Right cardiac atrium (tissue), 5 donors: ENCODE measurements at regions not wholly inside any gene's neighbourhood (a gene's known extent, or its start where the extent isn't known, plus 50 kb on each side); places are given as distances from the start of the nearest gene placed in this dataset.

Experiments
- ATAC-seq, 2 donors: fragments of 200-7000 bp; cut with Tn5 transposase; one replicate each; pipeline versions ENCODE4 v1.8.0 to v1.9.1; 2020; ENCODE audit warnings: moderate library complexity in 2 of 2, mild to moderate bottlenecking in 1 of 2
- DNase-seq, 3 donors: peaks; one replicate each; pipeline ENCODE4 v3.0.0-alpha.2; 2020
- H3K27ac ChIP-seq: one replicate; pipeline ENCODE4 v1.5.1; 2013; ENCODE audit warnings: mild to moderate bottlenecking, low read length, control low read depth, moderate library complexity
- H3K27me3 ChIP-seq: one replicate; pipeline ENCODE4 v1.6.1; 2013; ENCODE audit not compliant: control insufficient read depth, insufficient read depth
- H3K4me1 ChIP-seq: one replicate; pipeline ENCODE4 v1.6.1; 2013; ENCODE audit warnings: low read length; ENCODE audit not compliant: control insufficient read depth, insufficient read depth
- H3K4me3 ChIP-seq: one replicate; pipeline ENCODE4 v1.5.1; 2013; ENCODE audit warnings: low read length, control low read depth
- H3K9me3 ChIP-seq: one replicate; pipeline ENCODE4 v1.6.1; 2013; ENCODE audit warnings: low read length; ENCODE audit not compliant: control insufficient read depth
- WGBS: extraction: QIAGEN DNeasy Blood & Tissue Kit; methylation state at CpG from one replicate; pipeline ENCODE4 v1.1.7; 2013; 5-methylcytosine and 5-hydroxymethylcytosine counted together
- intact Hi-C, 4 donors: fragments of 100-400 bp; cut with DNase I; formaldehyde crosslinking; loops; one replicate each; pipeline versions ENCODE4 v1.11.0 to v1.14.0; 2022 to 2023
- donor health status: healthy with polysubstance abuse.
- donor health status: DM: no; HTN: yes; CAD: no.
- donor health status: DM: no; HTN: no; CAD: no.
- donor health status: DM: no; HTN: yes; CAD: no; lungs with severe emphysema.
- donor health status: DM: yes; HTN: yes; CAD: no.

DNA sequence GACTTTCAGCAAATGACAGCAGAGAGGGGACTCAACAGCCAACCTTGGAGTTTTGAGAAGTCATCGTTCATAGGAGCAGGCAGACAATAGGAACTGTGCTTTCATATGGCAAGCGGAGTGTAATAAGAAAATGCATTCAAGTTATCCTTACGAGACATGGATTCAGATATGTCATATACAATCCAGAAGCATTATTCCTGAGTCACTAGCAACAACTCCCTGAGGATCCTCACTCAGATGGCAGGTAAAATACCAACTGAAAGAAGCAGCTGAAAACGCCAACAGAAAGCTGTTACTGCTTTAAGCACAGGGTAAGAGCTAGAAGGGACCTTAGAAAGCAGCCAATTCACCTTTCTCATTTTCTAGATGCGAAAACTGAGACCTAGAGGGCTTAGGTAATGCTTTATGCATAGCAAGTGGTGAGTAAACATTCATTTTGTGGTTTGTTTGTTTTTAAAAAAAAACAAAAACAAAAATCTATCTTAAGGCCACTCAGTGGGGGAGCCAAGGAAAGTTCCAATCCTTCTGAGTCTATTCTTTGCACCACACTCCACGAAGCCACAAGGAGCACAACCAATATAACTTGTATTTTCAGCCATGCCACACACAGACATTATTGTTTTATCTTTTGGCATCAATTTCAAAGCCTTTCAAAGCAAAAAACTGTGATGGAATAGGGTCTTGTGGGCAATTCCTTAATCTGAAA, 89.1 kb upstream of the RIOK3 start:
- Histone ChIP-seq H3K27me3 (no peaks in the 10 kb centered on the region), H3K27ac (no peak overlapping the region), H3K4me1 (peaks cover 3% of the 10 kb centered on the region), H3K4me3 (no peak overlapping the region), H3K9me3 (no peaks in the 10 kb centered on the region)
- DNase-seq (no peak), ATAC-seq (no peak)
- intact Hi-C loops = loop anchor here in 1 of 4 donors (5.0 kb wide), 1 partner anchor 227 kb away; the partner anchor contains the start of gene CABLES1
- WGBS = 92% methylated on average over 6 of the region's 6 CpGs

DNA sequence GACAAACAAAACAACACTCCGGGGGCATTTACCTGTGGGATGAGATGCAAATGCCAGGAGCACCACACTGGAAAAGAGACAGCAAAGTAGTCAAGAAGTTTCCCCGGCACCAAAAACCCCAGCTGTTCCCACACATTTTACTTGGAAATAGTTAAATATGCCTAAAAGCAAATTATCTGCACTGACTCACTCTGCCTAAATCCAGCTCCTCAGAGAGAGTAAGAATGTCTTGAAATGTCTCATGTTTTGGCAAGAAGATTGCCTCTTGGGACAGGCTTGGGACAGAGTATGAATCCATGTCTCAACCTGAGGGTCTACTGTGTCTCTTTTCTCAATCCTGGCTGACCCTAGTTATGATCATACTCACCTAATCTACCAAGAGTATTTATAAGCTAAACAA, 87.5 kb upstream of the RIOK3 start:
- intact Hi-C loops = no loop called here
- Histone ChIP-seq H3K27ac (peak overlapping the region; percentile 59), H3K4me1 (peaks cover 7% of the 10 kb centered on the region), H3K27me3 (no peaks in the 10 kb centered on the region), H3K4me3 (no peak overlapping the region), H3K9me3 (no peaks in the 10 kb centered on the region)
- WGBS = 62% methylated on average over 2 of the region's 2 CpGs
- DNase-seq = no peak
- ATAC-seq = peak; percentile 85 to 89

DNA sequence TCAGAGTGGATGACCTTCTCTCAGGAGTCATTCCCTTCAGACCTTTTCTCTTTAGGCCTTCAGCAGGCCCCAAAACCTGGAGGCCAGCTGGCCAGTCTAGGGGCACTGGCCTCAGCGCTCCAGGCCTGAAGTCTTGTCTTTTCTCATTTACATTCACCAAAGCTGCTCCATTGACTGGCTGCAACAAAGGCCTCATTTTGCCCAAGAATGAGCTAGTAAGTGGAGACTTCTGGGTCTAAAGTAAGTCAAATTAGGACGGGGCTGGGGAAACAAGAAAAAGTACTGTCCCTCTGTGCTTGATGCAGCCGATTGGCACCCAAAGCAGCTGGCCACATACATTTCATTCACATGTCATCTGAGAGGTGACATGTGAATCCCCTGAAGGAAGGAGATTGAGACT, 83.8 kb upstream of the RIOK3 start:
- H3K4me1 ChIP-seq = peaks cover 7% of the 10 kb centered on the region
- 81% methylated on average over 3 of the region's 3 CpGs for WGBS
- no peak overlapping the region for H3K4me3 ChIP-seq
- H3K27me3 ChIP-seq = no peaks in the 10 kb centered on the region
- no peak for DNase-seq
- H3K9me3 ChIP-seq = no peaks in the 10 kb centered on the region
- peak overlapping the region; percentile 9 for H3K27ac ChIP-seq
- no peak for ATAC-seq
- intact Hi-C loops = no loop called here

DNA sequence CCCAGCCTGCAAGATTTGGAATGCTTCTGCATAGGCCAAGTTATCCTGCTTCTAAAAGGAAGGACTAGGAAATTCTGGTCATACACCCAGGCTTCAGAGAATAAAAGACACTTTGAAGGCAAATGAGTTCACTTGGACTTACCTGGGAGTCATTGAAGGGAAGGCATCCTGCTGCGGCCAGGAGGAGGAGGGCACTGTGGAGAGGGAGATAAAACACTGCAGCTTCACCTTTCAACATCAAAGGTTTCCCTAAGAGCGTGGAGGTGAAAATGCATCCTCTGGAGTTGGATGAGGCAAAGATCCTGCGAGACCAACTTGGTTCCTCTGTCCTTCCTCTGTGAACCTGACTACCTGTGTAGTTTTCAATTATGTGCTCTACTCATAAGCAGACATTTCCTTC, 79.5 kb upstream of the RIOK3 start:
- Histone ChIP-seq H3K4me3 (no peak overlapping the region), H3K27me3 (no peaks in the 10 kb centered on the region), H3K27ac (no peak overlapping the region), H3K4me1 (peaks cover 3% of the 10 kb centered on the region), H3K9me3 (no peaks in the 10 kb centered on the region)
- ATAC-seq = no peak
- intact Hi-C loops = loop anchor here in 2 of 4 donors (10.0 kb wide), 1 partner anchor 339 kb away; no protein-coding TSS in a partner anchor
- no peak for DNase-seq
- WGBS = 97% methylated on average over 3 of the region's 3 CpGs

DNA sequence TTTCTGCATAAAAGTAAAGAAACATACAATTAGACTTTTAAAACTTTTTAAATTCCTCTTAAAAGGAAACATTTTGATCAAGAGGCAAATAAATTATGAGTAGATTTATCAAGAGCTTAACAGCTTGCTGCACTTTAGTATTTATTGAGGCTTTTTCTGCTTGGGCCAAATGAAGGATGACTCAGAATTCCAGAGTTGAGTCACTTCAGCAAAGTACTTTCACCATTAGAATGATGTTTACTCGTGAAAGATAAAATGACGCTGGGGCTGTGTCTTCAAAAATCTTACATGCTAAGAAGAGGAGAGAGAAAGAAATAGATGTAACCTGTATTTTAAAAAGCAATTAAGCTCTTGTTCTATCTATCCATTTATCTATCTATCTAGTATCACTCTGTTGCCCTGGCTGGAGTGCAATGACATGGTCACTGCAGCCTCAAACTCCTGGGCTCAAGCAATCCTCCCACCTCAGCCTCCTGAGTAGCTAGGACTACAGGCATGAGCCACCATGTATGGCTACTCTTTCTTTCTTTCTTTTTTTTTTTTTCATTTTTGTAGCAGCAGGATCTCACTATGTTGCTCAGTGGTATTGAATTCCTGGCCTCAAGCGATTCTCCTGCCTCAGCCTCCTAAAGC, 75.3 kb upstream of the RIOK3 start:
- 67% methylated on average over 3 of the region's 3 CpGs for WGBS
- intact Hi-C loops = loop anchor here in 2 of 4 donors (10.0 kb wide), 1 partner anchor 343 kb away; no protein-coding TSS in a partner anchor
- peak; percentile 41 to 62 for ATAC-seq
- no peak for DNase-seq
- no peaks in the 10 kb centered on the region for H3K27me3 ChIP-seq
- no peaks in the 10 kb centered on the region for H3K4me1 ChIP-seq
- H3K4me3 ChIP-seq = no peak overlapping the region
- peak overlapping the region; percentile 82 for H3K27ac ChIP-seq
- H3K9me3 ChIP-seq = no peaks in the 10 kb centered on the region

DNA sequence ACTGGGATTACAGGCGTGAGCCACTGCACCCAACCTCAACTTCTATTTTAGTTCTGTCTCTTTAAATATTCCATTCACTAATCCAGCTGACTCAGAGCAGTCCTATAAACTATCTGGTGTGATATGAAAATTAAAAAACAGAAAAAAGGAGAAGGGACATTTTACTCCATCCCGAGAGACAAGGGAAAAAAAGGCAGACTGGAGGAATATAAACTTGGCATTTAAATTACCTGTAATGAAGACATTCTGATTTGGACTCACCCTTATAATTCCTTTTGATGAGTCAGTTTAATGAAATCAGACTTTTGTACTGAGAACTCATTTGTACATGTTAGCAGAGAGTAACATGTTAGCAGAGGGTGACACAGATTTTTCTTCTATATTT, 74.8 kb upstream of the RIOK3 start:
- DNase-seq (no peak), ATAC-seq (no peak)
- Histone ChIP-seq H3K4me3 (no peak overlapping the region), H3K9me3 (no peaks in the 10 kb centered on the region), H3K4me1 (no peaks in the 10 kb centered on the region), H3K27me3 (no peaks in the 10 kb centered on the region), H3K27ac (peak overlapping the region; percentile 82)
- intact Hi-C loops = loop anchor here in 2 of 4 donors (10.0 kb wide), 1 partner anchor 343 kb away; no protein-coding TSS in a partner anchor
- 63% methylated on average over 2 of the region's 2 CpGs for WGBS

DNA sequence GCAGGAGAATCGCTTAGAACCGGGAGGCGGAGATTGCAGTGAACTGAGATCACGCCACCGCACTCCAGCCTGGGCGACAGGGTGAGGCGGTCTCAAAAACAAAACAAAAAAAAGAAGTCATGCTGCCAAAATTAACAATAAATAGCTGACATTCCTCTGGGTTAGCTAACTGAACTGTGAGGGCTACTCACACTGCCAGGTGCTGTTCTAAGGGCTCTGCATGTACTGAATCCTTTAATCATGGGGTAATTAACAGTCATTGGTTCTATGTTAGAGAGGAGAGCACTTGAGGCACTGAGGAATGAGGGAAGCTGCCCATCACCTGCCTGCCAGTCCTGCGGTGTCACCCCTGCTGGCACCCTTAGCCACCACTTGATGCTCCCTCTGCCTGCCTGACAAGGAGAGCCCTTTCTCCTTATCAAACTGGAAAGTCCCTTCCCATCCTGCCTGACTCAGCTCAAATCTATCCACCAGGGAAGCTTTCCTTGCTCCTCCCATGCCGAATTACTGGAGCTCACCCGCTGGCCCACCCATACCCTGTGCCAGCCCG, 73.0 kb upstream of the RIOK3 start:
- WGBS = 76% methylated on average over 11 of the region's 11 CpGs
- no peak overlapping the region for H3K27ac ChIP-seq
- intact Hi-C loops = loop anchor here in 1 of 4 donors (10.0 kb wide), 1 partner anchor 345 kb away; no protein-coding TSS in a partner anchor

DNA sequence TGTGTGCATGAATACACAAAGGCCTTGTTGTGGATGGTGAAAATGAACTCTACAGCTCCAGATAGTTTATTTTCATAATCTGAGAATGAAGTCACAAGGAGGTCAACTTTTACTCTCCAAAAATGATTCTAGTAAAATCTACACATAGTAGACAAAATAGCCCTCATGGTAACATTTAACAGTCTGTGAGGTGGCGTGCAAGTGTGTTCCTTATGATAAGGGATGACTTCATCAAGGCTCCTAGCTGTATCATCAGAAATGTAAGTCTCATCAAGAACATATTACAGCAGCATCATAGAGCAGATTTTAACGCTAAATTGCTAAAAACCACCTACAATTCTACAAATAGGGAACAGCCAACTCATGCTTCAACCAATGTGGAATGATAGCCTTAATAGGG, 72.3 kb upstream of the RIOK3 start:
- no peak for ATAC-seq
- intact Hi-C loops = loop anchor here in 1 of 4 donors (10.0 kb wide), 1 partner anchor 346 kb away; no protein-coding TSS in a partner anchor
- no peaks in the 10 kb centered on the region for H3K4me1 ChIP-seq
- no peak overlapping the region for H3K27ac ChIP-seq
- H3K9me3 ChIP-seq = no peaks in the 10 kb centered on the region
- DNase-seq = no peak
- H3K27me3 ChIP-seq = no peaks in the 10 kb centered on the region
- WGBS = 82% methylated on average over 2 of the region's 2 CpGs
- H3K4me3 ChIP-seq = no peak overlapping the region

More for the DNA sequence above, 73.0 kb upstream of the RIOK3 start:
- DNase-seq (peak in 1 of 3 donors; percentile 57), ATAC-seq (peak; percentile 23 to 77)
- H3K4me1 ChIP-seq = no peaks in the 10 kb centered on the region
- no peak overlapping the region for H3K4me3 ChIP-seq
- H3K9me3 ChIP-seq = no peaks in the 10 kb centered on the region
- no peaks in the 10 kb centered on the region for H3K27me3 ChIP-seq

DNA sequence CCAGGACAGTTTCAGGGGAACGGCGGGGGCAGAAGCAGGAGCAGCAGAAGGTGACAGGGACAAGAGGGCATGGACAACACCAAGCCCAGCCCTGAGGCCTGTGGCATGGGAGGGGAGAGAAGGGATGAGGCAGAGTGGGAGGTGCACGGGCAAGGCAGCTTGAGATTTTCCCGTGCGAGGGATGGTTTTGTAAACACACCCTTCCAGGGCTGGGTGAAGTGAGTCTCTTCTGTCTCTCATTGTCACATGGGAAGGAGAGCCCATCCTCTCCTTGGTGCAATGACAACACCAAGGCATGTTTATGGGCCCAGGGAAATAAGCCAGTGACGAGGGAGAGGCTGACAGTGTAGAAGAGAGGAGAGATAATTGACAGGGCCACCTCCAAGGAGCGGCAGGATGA, 69.6 kb upstream of the RIOK3 start:
- DNase-seq (no peak), ATAC-seq (no peak)
- Histone ChIP-seq H3K27me3 (no peaks in the 10 kb centered on the region), H3K27ac (no peak overlapping the region), H3K4me1 (no peaks in the 10 kb centered on the region), H3K9me3 (no peaks in the 10 kb centered on the region), H3K4me3 (no peak overlapping the region)
- intact Hi-C loops = loop anchor here in 1 of 4 donors (10.0 kb wide), 1 partner anchor 349 kb away; no protein-coding TSS in a partner anchor
- 84% methylated on average over 7 of the region's 7 CpGs for WGBS

DNA sequence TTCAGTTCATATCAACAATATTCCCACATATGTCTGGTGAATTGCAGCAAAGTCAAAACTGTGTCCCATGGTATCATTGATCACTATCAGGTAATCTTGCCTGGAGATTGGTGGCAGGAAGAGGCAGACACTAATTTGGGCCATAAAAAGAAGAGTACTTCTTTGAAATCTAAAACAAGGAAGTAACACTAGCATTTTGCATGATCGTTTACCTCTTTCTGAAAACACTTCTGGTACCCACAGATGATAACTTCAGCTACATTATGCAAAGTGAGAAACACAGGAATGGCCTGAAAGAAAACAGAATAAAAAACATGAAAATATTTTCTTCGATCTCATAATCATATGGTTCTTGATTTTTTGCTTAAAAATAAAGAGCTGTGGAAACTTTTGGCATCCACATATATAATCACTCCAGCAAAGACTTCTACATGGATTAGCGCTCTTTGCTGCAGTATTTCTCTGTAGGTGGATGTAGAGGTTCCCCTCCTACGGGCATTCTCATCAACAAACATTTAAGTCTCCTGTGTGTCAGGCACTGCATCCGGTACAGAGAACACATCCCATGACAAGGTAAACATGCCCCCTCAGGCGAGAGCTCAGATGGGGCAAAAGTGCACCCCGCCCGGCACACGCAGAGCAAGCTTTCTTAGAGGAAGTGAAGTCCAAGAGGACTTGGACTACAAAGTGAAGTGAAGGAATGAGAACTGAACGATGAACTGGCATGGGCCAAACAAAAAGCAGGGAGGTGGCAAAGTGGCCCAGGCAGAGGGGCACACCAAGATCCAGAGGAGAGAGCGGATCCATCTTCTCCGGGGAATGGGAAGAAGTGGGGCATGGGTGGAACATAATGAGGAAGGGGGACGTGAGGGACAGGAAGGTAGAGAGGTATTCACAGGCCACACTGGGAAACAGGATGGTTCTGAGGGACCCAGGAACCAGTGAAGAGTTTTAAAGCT, 68.0 kb upstream of the RIOK3 start:
- Histone ChIP-seq H3K27me3 (no peaks in the 10 kb centered on the region), H3K4me1 (no peaks in the 10 kb centered on the region), H3K4me3 (no peak overlapping the region), H3K27ac (no peak overlapping the region), H3K9me3 (no peaks in the 10 kb centered on the region)
- intact Hi-C loops = loop anchor here in 1 of 4 donors (10.0 kb wide), 1 partner anchor 350 kb away; no protein-coding TSS in a partner anchor
- 89% methylated on average over 13 of the region's 13 CpGs for WGBS
- no peak for ATAC-seq
- DNase-seq = no peak
